Erythroblast (primary cell): ENCODE measurements at regions not wholly inside any gene's neighbourhood (a gene's known extent, or its start where the extent isn't known, plus 50 kb on each side); places are given as distances from the start of the nearest gene placed in this dataset.

Source experiments
- GATA1 ChIP-seq: IDR thresholded peaks from 2 replicates; pipeline ENCODE4 v1.6.1; 2011; ENCODE audit warnings: low read depth, mild to moderate bottlenecking, control low read depth, low read length, moderate library complexity
- POLR2A ChIP-seq: IDR thresholded peaks from 2 replicates; pipeline ENCODE4 v1.6.1; 2011; ENCODE audit warnings: mild to moderate bottlenecking, low read length

GRCh38 chr7:142592664-142593063, 156.6 kb upstream of the PRSS1 start:
- TF ChIP-seq POLR2A (no peak), GATA1 (no peak)
